Type B pancreatic cell (in vitro differentiated cells): ENCODE measurements at regions not wholly inside any gene's neighbourhood (a gene's known extent, or its start where the extent isn't known, plus 50 kb on each side); places are given as distances from the start of the nearest gene placed in this dataset.
"Not testable (repeated sequence)": the region's sequence is repeated elsewhere in the genome, so short reads cannot be mapped to it uniquely, and the experiment has no call there.

ENCODE experiments used
- DNase-seq: peaks from one replicate; pipeline ENCODE4 v3.0.0; 2021; ENCODE audit warnings: mixed read lengths; ENCODE audit not compliant: unreplicated experiment; ENCODE audit errors: extremely low spot score
- H3K27ac Mint-ChIP-seq: 2 replicates; pipeline ENCODE4 v1.8.0; 2021; ENCODE audit warnings: mild to moderate bottlenecking, mixed read lengths
- H3K27me3 Mint-ChIP-seq: 2 replicates; pipeline ENCODE4 v1.8.0; 2021; ENCODE audit warnings: mixed read lengths
- H3K36me3 Mint-ChIP-seq: 2 replicates; pipeline ENCODE4 v1.8.0; 2021; ENCODE audit warnings: mixed read lengths
- H3K4me1 Mint-ChIP-seq: one replicate; pipeline ENCODE4 v1.8.0; 2021; ENCODE audit warnings: mixed read lengths; ENCODE audit not compliant: unreplicated experiment
- H3K4me3 Mint-ChIP-seq: 2 replicates; pipeline ENCODE4 v1.8.0; 2021; ENCODE audit warnings: mild to moderate bottlenecking, mixed read lengths
- H3K9me3 Mint-ChIP-seq: 2 replicates; pipeline ENCODE4 v1.8.0; 2021; ENCODE audit warnings: mixed read lengths
- TF ChIP-seq, protein P1 (sequence below): fragments of 200-600 bp; sonication (generic); conservative IDR thresholded peaks from 2 replicates; pipeline ENCODE4 v1.5.0; 2021; ENCODE audit warnings: antibody characterized with exemption, mild to moderate bottlenecking

DNA sequence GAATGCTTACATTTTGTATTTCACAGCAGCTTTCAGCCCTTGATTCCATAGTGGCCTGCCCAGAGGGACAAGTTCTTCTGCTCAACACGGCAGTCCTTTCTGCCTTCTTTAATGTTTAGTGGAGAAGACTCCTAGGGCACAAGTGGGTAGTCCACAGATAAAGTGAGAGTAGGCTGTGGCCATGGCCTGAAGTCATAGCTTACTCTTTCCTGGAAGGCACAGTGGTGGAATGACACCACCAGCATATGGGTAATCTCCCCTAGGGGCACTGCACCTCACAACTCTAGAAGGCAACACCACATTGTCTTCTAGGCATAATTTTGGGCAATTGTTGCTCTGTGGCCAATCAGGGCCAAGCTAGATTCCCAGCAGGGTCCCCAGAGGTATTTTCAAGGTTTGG, 155.4 kb upstream of the MAMLD1 start:
- H3K4me3 Mint-ChIP-seq, result no peak overlapping the region
- DNase-seq, result no peak
- H3K9me3 Mint-ChIP-seq, result no peaks in the 10 kb centered on the region
- TF ChIP-seq, protein P1, sequence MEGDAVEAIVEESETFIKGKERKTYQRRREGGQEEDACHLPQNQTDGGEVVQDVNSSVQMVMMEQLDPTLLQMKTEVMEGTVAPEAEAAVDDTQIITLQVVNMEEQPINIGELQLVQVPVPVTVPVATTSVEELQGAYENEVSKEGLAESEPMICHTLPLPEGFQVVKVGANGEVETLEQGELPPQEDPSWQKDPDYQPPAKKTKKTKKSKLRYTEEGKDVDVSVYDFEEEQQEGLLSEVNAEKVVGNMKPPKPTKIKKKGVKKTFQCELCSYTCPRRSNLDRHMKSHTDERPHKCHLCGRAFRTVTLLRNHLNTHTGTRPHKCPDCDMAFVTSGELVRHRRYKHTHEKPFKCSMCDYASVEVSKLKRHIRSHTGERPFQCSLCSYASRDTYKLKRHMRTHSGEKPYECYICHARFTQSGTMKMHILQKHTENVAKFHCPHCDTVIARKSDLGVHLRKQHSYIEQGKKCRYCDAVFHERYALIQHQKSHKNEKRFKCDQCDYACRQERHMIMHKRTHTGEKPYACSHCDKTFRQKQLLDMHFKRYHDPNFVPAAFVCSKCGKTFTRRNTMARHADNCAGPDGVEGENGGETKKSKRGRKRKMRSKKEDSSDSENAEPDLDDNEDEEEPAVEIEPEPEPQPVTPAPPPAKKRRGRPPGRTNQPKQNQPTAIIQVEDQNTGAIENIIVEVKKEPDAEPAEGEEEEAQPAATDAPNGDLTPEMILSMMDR, result no peak
- no peak overlapping the region for H3K27ac Mint-ChIP-seq
- H3K4me1 Mint-ChIP-seq, result peaks cover 2% of the 10 kb centered on the region
- H3K36me3 Mint-ChIP-seq, result no peaks in the 10 kb centered on the region
- no peaks in the 10 kb centered on the region for H3K27me3 Mint-ChIP-seq

DNA sequence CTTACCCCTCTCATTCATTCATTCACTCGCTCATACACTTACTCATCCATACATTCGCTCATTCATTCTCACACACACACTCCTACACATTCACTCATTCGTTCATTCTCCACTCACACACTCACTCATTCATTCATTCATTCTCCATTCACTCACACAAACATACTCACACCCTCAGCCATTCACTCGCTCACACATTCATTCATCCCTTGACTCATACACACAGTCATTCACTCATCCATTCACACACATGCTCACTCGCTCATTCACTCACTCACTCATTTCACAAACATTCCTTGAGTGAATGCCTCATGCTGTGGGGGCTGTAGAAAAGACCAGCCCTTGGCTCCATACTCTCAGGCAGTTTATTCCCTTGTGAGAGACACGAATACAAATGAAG, 151.1 kb upstream of the MAMLD1 start:
- Mint-ChIP-seq H3K4me3 (no peak overlapping the region), H3K27me3 (no peaks in the 10 kb centered on the region), H3K36me3 (no peaks in the 10 kb centered on the region), H3K27ac (no peak overlapping the region), H3K4me1 (peaks cover 4% of the 10 kb centered on the region), H3K9me3 (no peaks in the 10 kb centered on the region)
- DNase-seq, result no peak
- TF ChIP-seq, protein P1, result no peak

DNA sequence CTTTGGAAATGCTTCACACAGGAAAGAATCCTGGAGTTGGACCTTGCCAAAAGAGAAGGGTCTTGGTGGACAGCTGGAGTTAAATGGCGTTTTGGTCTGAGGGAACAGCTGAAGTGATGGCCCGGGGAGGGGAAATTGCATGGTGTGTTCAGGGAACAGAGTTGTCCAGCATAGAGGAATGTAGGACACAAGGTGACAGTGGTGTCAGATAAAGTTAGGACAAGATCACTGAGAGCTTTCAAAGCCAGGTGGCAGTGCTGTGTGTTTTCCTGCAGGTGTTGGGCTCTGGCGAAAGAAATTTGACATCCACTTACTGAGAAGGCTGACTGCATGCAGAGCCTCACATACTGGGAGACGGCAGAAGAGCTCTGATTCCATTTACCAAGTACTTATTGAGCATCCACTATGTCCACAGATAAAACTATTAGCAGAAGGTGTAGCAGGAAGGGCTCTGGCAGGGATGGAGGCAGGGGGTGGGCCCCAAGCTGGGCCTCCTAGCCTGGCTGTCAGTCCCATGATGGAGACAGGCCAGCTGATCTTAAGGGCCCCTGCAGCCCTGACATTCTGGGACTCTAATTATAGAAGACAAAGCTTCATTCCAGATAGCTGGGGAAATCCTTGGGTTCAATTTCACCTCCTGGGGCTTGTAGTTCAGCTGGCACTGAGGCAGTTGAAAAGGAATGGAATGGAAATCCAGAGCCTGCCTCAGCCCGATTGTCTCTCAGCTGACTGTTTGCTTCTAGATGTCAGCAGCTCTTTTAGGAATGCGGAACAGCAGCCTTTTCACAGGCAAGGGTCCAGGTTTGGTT, 150.2 kb upstream of the MAMLD1 start:
- Mint-ChIP-seq H3K9me3 (no peaks in the 10 kb centered on the region), H3K36me3 (no peaks in the 10 kb centered on the region), H3K4me1 (peaks cover 4% of the 10 kb centered on the region), H3K27ac (no peak overlapping the region), H3K27me3 (no peaks in the 10 kb centered on the region), H3K4me3 (no peak overlapping the region)
- DNase-seq, result no peak
- TF ChIP-seq, protein P1, result no peak

DNA sequence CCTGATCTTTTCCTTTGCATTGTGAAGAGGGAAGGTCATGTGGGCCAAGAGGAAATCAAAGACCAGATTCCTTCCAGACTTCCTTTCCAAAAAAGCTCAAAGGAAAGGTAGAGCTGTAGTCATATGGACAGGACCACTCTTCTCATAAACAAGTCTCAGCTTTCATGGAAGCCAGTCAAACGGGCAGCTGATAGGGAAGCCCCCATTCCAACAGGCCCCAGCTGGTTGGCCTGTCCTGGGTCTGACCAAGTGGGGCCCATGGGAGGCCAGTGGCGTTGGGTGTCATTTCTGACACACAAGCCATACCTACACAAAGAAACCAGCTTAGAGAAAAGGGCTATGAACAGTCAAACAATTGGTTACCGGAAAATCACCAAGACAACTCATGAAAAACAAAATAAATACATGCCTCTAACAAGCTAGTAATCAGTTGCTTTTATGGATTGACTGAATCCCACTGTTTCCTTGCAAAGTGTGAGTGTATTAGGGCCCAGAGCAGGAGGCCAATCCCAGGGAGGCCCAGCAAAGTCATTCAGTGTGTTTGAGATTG, 149.6 kb upstream of the MAMLD1 start:
- no peak for DNase-seq
- Mint-ChIP-seq H3K27ac (no peak overlapping the region), H3K27me3 (no peaks in the 10 kb centered on the region), H3K36me3 (no peaks in the 10 kb centered on the region), H3K9me3 (no peaks in the 10 kb centered on the region), H3K4me3 (no peak overlapping the region), H3K4me1 (peaks cover 4% of the 10 kb centered on the region)
- TF ChIP-seq, protein P1, result no peak

DNA sequence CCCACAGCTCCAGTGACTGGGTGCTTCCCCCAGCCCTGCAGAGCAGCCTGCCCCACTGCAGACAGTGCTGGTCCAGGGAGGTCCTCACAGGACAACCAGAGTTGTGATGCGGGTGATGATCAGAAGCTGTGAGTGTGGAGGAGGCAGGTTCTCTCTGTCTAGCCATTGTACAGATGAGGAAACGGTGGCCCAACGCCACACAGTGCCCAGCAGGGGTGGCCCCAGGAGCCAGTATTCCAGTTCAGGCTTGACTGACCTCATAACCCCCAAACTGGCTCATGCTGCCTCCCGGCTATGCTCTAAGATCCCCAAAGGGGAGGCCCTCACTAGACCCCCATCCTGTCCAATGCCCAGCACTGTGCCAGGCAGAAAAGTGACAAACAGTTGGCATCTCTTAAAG, 147.1 kb upstream of the MAMLD1 start:
- not testable (repeated sequence) for H3K27ac Mint-ChIP-seq, DNase-seq, H3K4me1 Mint-ChIP-seq, H3K9me3 Mint-ChIP-seq, H3K4me3 Mint-ChIP-seq, H3K36me3 Mint-ChIP-seq, H3K27me3 Mint-ChIP-seq

DNA sequence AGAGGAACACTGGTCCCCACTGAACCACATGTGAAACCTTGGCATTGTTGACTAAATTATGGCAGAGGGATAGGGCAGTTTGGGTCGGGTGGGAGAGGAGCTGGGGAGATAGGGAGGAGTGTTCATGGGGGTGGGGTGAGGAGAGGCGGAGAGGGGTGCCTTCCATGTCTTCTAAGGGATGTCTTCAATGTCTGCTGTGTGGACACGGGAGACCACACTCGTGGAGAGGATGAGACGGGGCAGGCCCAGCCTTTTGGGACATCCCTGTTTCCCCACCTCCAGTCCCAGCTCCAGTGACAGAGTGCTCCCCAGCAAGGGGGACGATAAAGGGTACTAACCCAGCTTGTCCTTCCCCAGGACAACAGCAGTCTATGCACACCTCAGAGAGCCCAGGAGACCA, 146.4 kb upstream of the MAMLD1 start:
- Mint-ChIP-seq H3K36me3 (no peaks in the 10 kb centered on the region), H3K4me1 (peaks cover 4% of the 10 kb centered on the region), H3K4me3 (no peak overlapping the region), H3K9me3 (peaks cover 9% of the 10 kb centered on the region), H3K27ac (no peak overlapping the region), H3K27me3 (peaks cover 9% of the 10 kb centered on the region)
- no peak for DNase-seq
- TF ChIP-seq, protein P1, result no peak
